ENCODE measurements at regions not wholly inside any gene's neighbourhood (a gene's known extent, or its start where the extent isn't known, plus 50 kb on each side); places are given as distances from the start of the nearest gene placed in this dataset.

GRCh38 chr15:100725121-100726069 lies 123.0 kb downstream of the ASB7 start:
- peaks cover 0 to 34% (median 4%) of the 10 kb centered on the region in 9 donors for H3K4me1 ChIP-seq
- ATAC-seq = peak in 4 of 8 donors; percentile 35 to 44 (median 40)
- 80 to 83% methylated on average over 10 of the region's 10 CpGs for WGBS, 2 donors
- H3K9me3 ChIP-seq = no peaks in the 10 kb centered on the region
- H3K27me3 ChIP-seq = peaks cover 0 to under 1% (median 0%) of the 10 kb centered on the region in 7 donors
- no peak for DNase-seq
- intact Hi-C loops (cut with DNase I) = loop anchor here in 1 of 10 donors (10.0 kb wide), 1 partner anchor 51 kb away; no protein-coding TSS in a partner anchor
- no peaks in the 10 kb centered on the region for H3K36me3 ChIP-seq
- no peak overlapping the region for H3K4me3 ChIP-seq
- H3K27ac ChIP-seq = peak overlapping the region in 3 of 10 donors; percentile 13 to 53 (median 43)
- TF ChIP-seq, protein P1, sequence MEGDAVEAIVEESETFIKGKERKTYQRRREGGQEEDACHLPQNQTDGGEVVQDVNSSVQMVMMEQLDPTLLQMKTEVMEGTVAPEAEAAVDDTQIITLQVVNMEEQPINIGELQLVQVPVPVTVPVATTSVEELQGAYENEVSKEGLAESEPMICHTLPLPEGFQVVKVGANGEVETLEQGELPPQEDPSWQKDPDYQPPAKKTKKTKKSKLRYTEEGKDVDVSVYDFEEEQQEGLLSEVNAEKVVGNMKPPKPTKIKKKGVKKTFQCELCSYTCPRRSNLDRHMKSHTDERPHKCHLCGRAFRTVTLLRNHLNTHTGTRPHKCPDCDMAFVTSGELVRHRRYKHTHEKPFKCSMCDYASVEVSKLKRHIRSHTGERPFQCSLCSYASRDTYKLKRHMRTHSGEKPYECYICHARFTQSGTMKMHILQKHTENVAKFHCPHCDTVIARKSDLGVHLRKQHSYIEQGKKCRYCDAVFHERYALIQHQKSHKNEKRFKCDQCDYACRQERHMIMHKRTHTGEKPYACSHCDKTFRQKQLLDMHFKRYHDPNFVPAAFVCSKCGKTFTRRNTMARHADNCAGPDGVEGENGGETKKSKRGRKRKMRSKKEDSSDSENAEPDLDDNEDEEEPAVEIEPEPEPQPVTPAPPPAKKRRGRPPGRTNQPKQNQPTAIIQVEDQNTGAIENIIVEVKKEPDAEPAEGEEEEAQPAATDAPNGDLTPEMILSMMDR (IDR thresholded peaks at IDR 0.05) = no peak

GRCh38 chr15:100726070-100726420 lies 123.7 kb downstream of the ASB7 start:
- peaks cover 0 to 31% (median 4%) of the 10 kb centered on the region in 9 donors for H3K4me1 ChIP-seq
- intact Hi-C loops (cut with DNase I) = loop anchor here in 1 of 10 donors (10.0 kb wide), 1 partner anchor 51 kb away; no protein-coding TSS in a partner anchor
- H3K36me3 ChIP-seq = no peaks in the 10 kb centered on the region
- H3K27ac ChIP-seq = peak overlapping the region in 2 of 10 donors; percentile 15 to 36
- no peaks in the 10 kb centered on the region for H3K9me3 ChIP-seq
- H3K4me3 ChIP-seq = no peak overlapping the region
- WGBS, 2 donors = 95 to 96% methylated on average over 7 of the region's 7 CpGs
- DNase-seq = no peak
- no peak for ATAC-seq
- H3K27me3 ChIP-seq = peaks cover 0 to 3% (median 0%) of the 10 kb centered on the region in 7 donors
- TF ChIP-seq, protein P1 (IDR thresholded peaks at IDR 0.05) = no peak

- Histone ChIP-seq H3K36me3 (no peaks in the 10 kb centered on the region), H3K4me1 (peaks cover 0 to 25% (median 4%) of the 10 kb centered on the region in 9 donors), H3K9me3 (no peaks in the 10 kb centered on the region), H3K4me3 (no peak overlapping the region), H3K27ac (no peak overlapping the region), H3K27me3 (peaks cover 0 to 3% (median 0%) of the 10 kb centered on the region in 7 donors)
- intact Hi-C loops (cut with DNase I) = loop anchor here in 1 of 10 donors (10.0 kb wide), 1 partner anchor 52 kb away; no protein-coding TSS in a partner anchor
- TF ChIP-seq, protein P1 (IDR thresholded peaks at IDR 0.05) = no peak
- WGBS, 2 donors = 92 to 93% methylated on average over 15 of the region's 15 CpGs
- DNase-seq (no peak), ATAC-seq (no peak)
These were observed 124.2 kb downstream of the ASB7 start for GRCh38 chr15:100726421-100727190.

- TF ChIP-seq, protein P1 (IDR thresholded peaks at IDR 0.05) = no peak
- Histone ChIP-seq H3K4me3 (no peak overlapping the region), H3K27ac (no peak overlapping the region), H3K27me3 (peaks cover 0 to 3% (median 0%) of the 10 kb centered on the region in 7 donors), H3K4me1 (peaks cover 0 to 18% (median 4%) of the 10 kb centered on the region in 9 donors), H3K36me3 (no peaks in the 10 kb centered on the region), H3K9me3 (no peaks in the 10 kb centered on the region)
- intact Hi-C loops (cut with DNase I) = loop anchor here in 1 of 10 donors (10.0 kb wide), 1 partner anchor 53 kb away; no protein-coding TSS in a partner anchor
- ATAC-seq (no peak), DNase-seq (no peak)
- WGBS, 2 donors = 62 to 75% methylated on average over 21 of the region's 21 CpGs
These were observed 125.0 kb downstream of the ASB7 start for GRCh38 chr15:100727291-100727851.

Data from heart right ventricle (tissue), 16 donors.